Endothelial cell of umbilical vein (primary cell): ENCODE measurements at regions not wholly inside any gene's neighbourhood (a gene's known extent, or its start where the extent isn't known, plus 50 kb on each side); places are given as distances from the start of the nearest gene placed in this dataset.

Source experiments
- BruUV-seq: library from RNA; stranded (reverse); fragments of 400-500 nt; replicated peaks from 2 replicates; lab custom pipeline; 2021; lab: Mats Ljungman, UMichigan
- CTCF ChIA-PET: fragments of 300-600, 350-600 bp; sonication (Branson Sonifier 250); formaldehyde crosslinking; loops from one replicate; lab custom pipeline; 2021; ENCODE audit warnings: antibody characterized with exemption, inconsistent platforms; lab: Charles Lee
- POLR2A ChIA-PET: fragments of 300-600, 350-600 bp; sonication (Branson Sonifier 250); formaldehyde crosslinking; loops from one replicate; lab custom pipeline; 2021; ENCODE audit warnings: antibody characterized with exemption, inconsistent platforms; lab: Charles Lee
- DNase-seq: peaks from one replicate; pipeline ENCODE4 v3.0.0-alpha.2; 2011; ENCODE audit warnings: low read depth, low spot score
- FAIRE-seq: peaks from 2 replicates; lab custom pipeline; 2011; peaks lifted over from hg19 to GRCh38; lab: Jason Lieb, UNC
- H2AFZ ChIP-seq: 2 replicates; pipeline ENCODE4 v1.6.0; 2012; ENCODE audit warnings: low read depth, low read length, control low read depth, inconsistent platforms
- H3K27ac ChIP-seq: 2 replicates; pipeline ENCODE4 v1.5.1; 2011; ENCODE audit warnings: low read depth, mild to moderate bottlenecking, control low read depth, low read length, moderate library complexity; ENCODE audit not compliant: insufficient read depth
- H3K27me3 ChIP-seq, 2 experiments: 2 replicates each; pipeline versions ENCODE4 v1.6.0 to v1.6.1; 2011; ENCODE audit warnings: low read length in 2 of 2, mixed read lengths in 1 of 2; ENCODE audit not compliant: control insufficient read depth in 2 of 2, insufficient read depth in 2 of 2
- H3K36me3 ChIP-seq, 2 experiments: 2 replicates in 1 of 2; 3 replicates in 1 of 2; pipeline ENCODE4 v1.5.1; 2011; ENCODE audit warnings: low read length in 2 of 2, mild to moderate bottlenecking in 1 of 2, moderate library complexity in 1 of 2; ENCODE audit not compliant: control insufficient read depth in 2 of 2, insufficient read depth in 2 of 2; ENCODE audit errors: extremely low read depth in 1 of 2
- H3K4me1 ChIP-seq: 3 replicates; pipeline ENCODE4 v1.5.1; 2011; ENCODE audit warnings: mild to moderate bottlenecking, low read length; ENCODE audit not compliant: control insufficient read depth, insufficient read depth; ENCODE audit errors: extremely low read depth
- H3K4me2 ChIP-seq: 2 replicates; pipeline ENCODE4 v1.6.1; 2011; ENCODE audit warnings: low read length, control low read depth, mixed read lengths; ENCODE audit not compliant: insufficient read depth
- H3K4me3 ChIP-seq, 3 experiments: fragments of 200-600 bp in 1 of 3; sonication (generic), shearing (Covaris generic) in 1 of 3; replicated peaks in 1 of 3; 2 replicates each; pipeline ENCODE4 v1.5.1; 2011 to 2016; ENCODE audit warnings: control low read depth in 3 of 3, low read length in 3 of 3, mild to moderate bottlenecking in 2 of 3, inconsistent platforms in 1 of 3, low read depth in 1 of 3, moderate library complexity in 1 of 3; ENCODE audit not compliant: insufficient read depth in 1 of 3
- H3K79me2 ChIP-seq: 2 replicates; pipeline ENCODE4 v1.6.0; 2012; ENCODE audit warnings: low read length, inconsistent platforms; ENCODE audit not compliant: control insufficient read depth, insufficient read depth
- H3K9ac ChIP-seq: replicated peaks from 2 replicates; pipeline ENCODE3; 2011; ENCODE audit warnings: low read length, control low read depth; ENCODE audit not compliant: insufficient read depth; ENCODE audit errors: extremely low read depth
- H3K9me1 ChIP-seq: replicated peaks from 3 replicates; pipeline ENCODE4 v1.6.0; 2011; ENCODE audit warnings: mild to moderate bottlenecking, low read length; ENCODE audit not compliant: control insufficient read depth, insufficient read depth; ENCODE audit errors: extremely low read depth
- H3K9me3 ChIP-seq: replicated peaks from 2 replicates; pipeline ENCODE4 v1.5.1; 2012; ENCODE audit warnings: low read length, inconsistent platforms; ENCODE audit not compliant: control insufficient read depth, insufficient read depth
- H4K20me1 ChIP-seq: replicated peaks from 2 replicates; pipeline ENCODE3; 2011; ENCODE audit warnings: mild to moderate bottlenecking, low read length; ENCODE audit not compliant: control insufficient read depth, insufficient read depth; ENCODE audit errors: extremely low read depth
- EZH2 ChIP-seq: IDR thresholded peaks from 2 replicates; pipeline ENCODE4 v1.6.1; 2012; ENCODE audit warnings: borderline replicate concordance, low read depth, mild to moderate bottlenecking, moderate library complexity, low read length, inconsistent platforms; ENCODE audit not compliant: severe bottlenecking
- JUN ChIP-seq: IDR thresholded peaks from 2 replicates; pipeline ENCODE4 v1.6.1; 2011; ENCODE audit warnings: borderline replicate concordance, low read depth; ENCODE audit not compliant: insufficient read length, insufficient read depth
- MYC ChIP-seq: IDR thresholded peaks from one replicate; pipeline ENCODE4 v1.6.1; 2011; ENCODE audit warnings: mild to moderate bottlenecking, low read depth, low read length
- dilution Hi-C: fragments of 300-500 bp; cut with MboI; formaldehyde crosslinking; loops from one replicate; pipeline ENCODE4 v1.15.0; 2019; ENCODE audit warnings: low sequenced_read_pairs; ENCODE audit not compliant: extremely low pct_ligation_motif_present
- intact Hi-C: fragments of 100-400 bp; cut with micrococcal nuclease; formaldehyde crosslinking; loops from one replicate; pipeline ENCODE4 v1.10.0; 2022

- no TSS peak for BruUV-seq
- no peak for TF ChIP-seq EZH2
- Histone ChIP-seq H3K27ac (no peak overlapping the region), H3K9me1 (no peaks in the 10 kb centered on the region), H3K9ac (no peak overlapping the region), H2AFZ (peak overlapping the region; percentile 44), H3K27me3 (no peaks in the 10 kb centered on the region), H3K4me3 (no peak overlapping the region), H3K36me3 (no peaks in the 10 kb centered on the region), H3K9me3 (no peaks in the 10 kb centered on the region), H3K4me2 (no peak overlapping the region), H4K20me1 (no peaks in the 10 kb centered on the region), H3K79me2 (no peaks in the 10 kb centered on the region), H3K4me1 (peaks cover 18% of the 10 kb centered on the region)
- dilution Hi-C loops = no loop called here
- ChIA-PET POLR2A (no interaction called here), CTCF (interaction anchor here (0.6 to 5.2 kb wide), 54 partner anchors 8 to 621 kb away, joined by 3 to 135 read pairs (median 4); partner anchors contain the start of gene AHR)
- peak; percentile 57 for DNase-seq
- peak; percentile 55 for FAIRE-seq
- intact Hi-C loops = loop anchor here (1.0 to 2.0 kb wide), 2 partner anchors 80 to 236 kb away; partner anchors contain the start of gene AHR
Observed at GRCh38 chr7:17062151-17063044, 180.6 kb upstream of the AGR3 start.

GRCh38 chr7:17063045-17063383 is 181.2 kb upstream of the AGR3 start:
- Histone ChIP-seq H3K79me2 (no peaks in the 10 kb centered on the region), H4K20me1 (no peaks in the 10 kb centered on the region), H3K9me3 (no peaks in the 10 kb centered on the region), H3K9me1 (no peaks in the 10 kb centered on the region), H3K4me2 (no peak overlapping the region), H3K27ac (no peak overlapping the region), H3K27me3 (no peaks in the 10 kb centered on the region), H3K9ac (no peak overlapping the region), H2AFZ (peak overlapping the region; percentile 44), H3K4me3 (no peak overlapping the region), H3K4me1 (peaks cover 16% of the 10 kb centered on the region), H3K36me3 (no peaks in the 10 kb centered on the region)
- POLR2A ChIA-PET = no interaction called here
- intact Hi-C loops (loop anchor here (1.0 to 2.0 kb wide), 2 partner anchors 80 to 235 kb away; partner anchors contain the start of gene AHR), dilution Hi-C loops (no loop called here)
- TF ChIP-seq EZH2 = no peak
- TF ChIP-seq MYC = no peak
- no peak for TF ChIP-seq JUN
- DNase-seq = no peak
- CTCF ChIA-PET = interaction anchor here (0.6 to 5.2 kb wide), 55 partner anchors 8 to 621 kb away, joined by 3 to 135 read pairs (median 4); partner anchors contain the start of gene AHR
- FAIRE-seq = no peak
- no TSS peak for BruUV-seq
